IMR-90 (cell line): ENCODE measurements at regions not wholly inside any gene's neighbourhood (a gene's known extent, or its start where the extent isn't known, plus 50 kb on each side); places are given as distances from the start of the nearest gene placed in this dataset.

Source experiments
- ATAC-seq: fragments of 200-7000 bp; cut with Tn5 transposase; 2 replicates; pipeline ENCODE4 v1.9.1; 2020; ENCODE audit warnings: low read depth, mild to moderate bottlenecking, moderate library complexity
- BruUV-seq: library from RNA; stranded (reverse); fragments of 400-500 nt; replicated peaks from 2 replicates; lab custom pipeline; 2021; lab: Mats Ljungman, UMichigan
- CTCF ChIA-PET: fragments of 300-600 bp; formaldehyde crosslinking; extraction: SDS; loops from one replicate; lab custom pipeline; 2021; ENCODE audit warnings: antibody characterized with exemption; lab: Yijun Ruan, JAX
- POLR2A ChIA-PET: fragments of 300-600 bp; sonication (Branson Sonifier 250); formaldehyde crosslinking; loops from one replicate; lab custom pipeline; 2022; ENCODE audit warnings: antibody characterized with exemption; ENCODE audit not compliant: unreplicated experiment; lab: Charles Lee
- DNase-seq: peaks from one replicate; pipeline ENCODE4 v3.0.0; 2013
- H2AFZ ChIP-seq: replicated peaks from 2 replicates; pipeline ENCODE3; 2013; ENCODE audit warnings: low read length, mild to moderate bottlenecking; ENCODE audit not compliant: poor library complexity
- H2AK5ac ChIP-seq: 2 replicates; pipeline ENCODE4 v1.6.1; 2013; ENCODE audit warnings: low read depth, low read length, inconsistent platforms
- H2AK9ac ChIP-seq: replicated peaks from 2 replicates; pipeline ENCODE3; 2013; ENCODE audit warnings: mild to moderate bottlenecking, low read depth, low read length, moderate library complexity; ENCODE audit not compliant: poor library complexity
- H2BK120ac ChIP-seq: 2 replicates; pipeline ENCODE4 v1.6.1; 2013; ENCODE audit warnings: low read depth, low read length, inconsistent platforms
- H2BK15ac ChIP-seq: 3 replicates; pipeline ENCODE4 v1.6.1; 2013; ENCODE audit warnings: low read depth, low read length, inconsistent platforms
- H2BK20ac ChIP-seq: 2 replicates; pipeline ENCODE4 v1.6.1; 2013; ENCODE audit warnings: low read depth, mild to moderate bottlenecking, inconsistent platforms, low read length, moderate library complexity
- H2BK5ac ChIP-seq: 2 replicates; pipeline ENCODE4 v1.6.1; 2013; ENCODE audit warnings: mild to moderate bottlenecking, low read depth, low read length, inconsistent platforms; ENCODE audit not compliant: poor library complexity, severe bottlenecking
- H3K14ac ChIP-seq: replicated peaks from 2 replicates; pipeline ENCODE4 v1.6.1; 2013; ENCODE audit warnings: low read depth, low read length, inconsistent platforms
- H3K18ac ChIP-seq: 2 replicates; pipeline ENCODE4 v1.6.1; 2013; ENCODE audit warnings: low read depth, low read length, control low read depth
- H3K23ac ChIP-seq: 2 replicates; pipeline ENCODE4 v1.6.1; 2013; ENCODE audit warnings: low read depth, low read length, inconsistent platforms
- H3K27ac ChIP-seq: 2 replicates; pipeline ENCODE4 v1.5.1; 2013; ENCODE audit warnings: mild to moderate bottlenecking, control low read depth, low read length; ENCODE audit not compliant: insufficient read depth
- H3K27me3 ChIP-seq: 2 replicates; pipeline ENCODE4 v1.6.1; 2013; ENCODE audit warnings: low read length; ENCODE audit not compliant: control insufficient read depth, insufficient read depth
- H3K36me3 ChIP-seq: 2 replicates; pipeline ENCODE4 v1.6.1; 2013; ENCODE audit warnings: low read length, mixed read lengths; ENCODE audit not compliant: control insufficient read depth, insufficient read depth
- H3K4ac ChIP-seq: 2 replicates; pipeline ENCODE4 v1.6.1; 2013; ENCODE audit warnings: low read depth, low read length, inconsistent platforms
- H3K4me1 ChIP-seq: 2 replicates; pipeline ENCODE4 v1.6.1; 2013; ENCODE audit warnings: low read length, mixed read lengths; ENCODE audit not compliant: control insufficient read depth, insufficient read depth
- H3K4me2 ChIP-seq: 2 replicates; pipeline ENCODE4 v1.6.1; 2013; ENCODE audit warnings: low read depth, mild to moderate bottlenecking, control low read depth, low read length, moderate library complexity
- H3K4me3 ChIP-seq: 2 replicates; pipeline ENCODE4 v1.5.1; 2013; ENCODE audit warnings: low read depth, mild to moderate bottlenecking, control low read depth, low read length, moderate library complexity; ENCODE audit not compliant: insufficient read depth
- H3K56ac ChIP-seq: 2 replicates; pipeline ENCODE4 v1.6.1; 2013; ENCODE audit warnings: low read length, inconsistent platforms; ENCODE audit not compliant: insufficient read depth; ENCODE audit errors: extremely low read depth
- H3K79me1 ChIP-seq, 2 experiments: 2 replicates each; pipeline ENCODE4 v1.6.1; 2013; ENCODE audit warnings: low read length in 2 of 2, inconsistent platforms in 1 of 2, low read depth in 1 of 2
- H3K9ac ChIP-seq: 2 replicates; pipeline ENCODE4 v1.6.1; 2013; ENCODE audit warnings: low read depth, low read length, control low read depth
- H3K9me1 ChIP-seq: 2 replicates; pipeline ENCODE4 v1.6.1; 2013; ENCODE audit warnings: low read length, inconsistent platforms; ENCODE audit not compliant: insufficient read depth
- H3K9me3 ChIP-seq: 2 replicates; pipeline ENCODE4 v1.6.1; 2013; ENCODE audit warnings: low read length; ENCODE audit not compliant: control insufficient read depth, insufficient read depth
- H4K20me1 ChIP-seq: 2 replicates; pipeline ENCODE4 v1.6.1; 2013; ENCODE audit warnings: low read length, inconsistent platforms; ENCODE audit not compliant: insufficient read depth
- H4K5ac ChIP-seq: 2 replicates; pipeline ENCODE4 v1.6.1; 2013; ENCODE audit warnings: mild to moderate bottlenecking, low read depth, low read length, control low read depth
- H4K8ac ChIP-seq, 2 experiments: 2 replicates each; pipeline ENCODE4 v1.6.1; 2013; ENCODE audit warnings: low read depth in 2 of 2, low read length in 2 of 2, control low read depth in 1 of 2, inconsistent platforms in 1 of 2
- H4K91ac ChIP-seq: 2 replicates; pipeline ENCODE4 v1.6.1; 2013; ENCODE audit warnings: low read depth, low read length, inconsistent platforms; ENCODE audit not compliant: insufficient read depth
- FOS ChIP-seq: fragments of 150-350 bp; IDR thresholded peaks from 2 replicates; pipeline ENCODE4 v1.6.1; 2016; ENCODE audit warnings: low read depth, low read length
- MAFK ChIP-seq: IDR thresholded peaks from 2 replicates; pipeline ENCODE4 v1.6.1; 2012; ENCODE audit warnings: low read depth, low read length, improper control_type of control experiment
- MXI1 ChIP-seq: IDR thresholded peaks from 2 replicates; pipeline ENCODE4 v1.6.1; 2012; ENCODE audit warnings: low read depth, mild to moderate bottlenecking, low read length, moderate library complexity, borderline replicate concordance
- RAD21 ChIP-seq: IDR thresholded peaks from 2 replicates; pipeline ENCODE4 v1.6.1; 2012; ENCODE audit warnings: low read length, improper control_type of control experiment
- RCOR1 ChIP-seq: IDR thresholded peaks from 2 replicates; pipeline ENCODE4 v1.6.1; 2012; ENCODE audit warnings: mild to moderate bottlenecking, low read length, improper control_type of control experiment; ENCODE audit not compliant: insufficient replicate concordance
- WGBS, 2 experiments: methylation state at CpG; one replicate each; pipeline versions ENCODE4 v1.1.5 to v1.1.7; 2013; ENCODE audit warnings: missing lambda C conversion rate in 2 of 2; ENCODE audit not compliant: insufficient read length in 1 of 2; ENCODE audit errors: extremely low coverage in 2 of 2; 5-methylcytosine and 5-hydroxymethylcytosine counted together
- dilution Hi-C: fragments of 300-500 bp; cut with HindIII; formaldehyde crosslinking; loops from one replicate; pipeline ENCODE4 v1.14.3; 2018; ENCODE audit warnings: low sequenced_read_pairs; ENCODE audit not compliant: unreplicated experiment
- in situ Hi-C: fragments of 300-500 bp; cut with MboI; formaldehyde crosslinking; loops from 3 replicates; pipeline ENCODE4 v1.14.3; 2019; ENCODE audit warnings: low sequenced_read_pairs, inconsistent platforms, mixed read lengths
- intact Hi-C: fragments of 100-400 bp; cut with micrococcal nuclease; formaldehyde crosslinking; loops from 2 replicates; pipeline ENCODE4 v1.10.0; 2022

DNA sequence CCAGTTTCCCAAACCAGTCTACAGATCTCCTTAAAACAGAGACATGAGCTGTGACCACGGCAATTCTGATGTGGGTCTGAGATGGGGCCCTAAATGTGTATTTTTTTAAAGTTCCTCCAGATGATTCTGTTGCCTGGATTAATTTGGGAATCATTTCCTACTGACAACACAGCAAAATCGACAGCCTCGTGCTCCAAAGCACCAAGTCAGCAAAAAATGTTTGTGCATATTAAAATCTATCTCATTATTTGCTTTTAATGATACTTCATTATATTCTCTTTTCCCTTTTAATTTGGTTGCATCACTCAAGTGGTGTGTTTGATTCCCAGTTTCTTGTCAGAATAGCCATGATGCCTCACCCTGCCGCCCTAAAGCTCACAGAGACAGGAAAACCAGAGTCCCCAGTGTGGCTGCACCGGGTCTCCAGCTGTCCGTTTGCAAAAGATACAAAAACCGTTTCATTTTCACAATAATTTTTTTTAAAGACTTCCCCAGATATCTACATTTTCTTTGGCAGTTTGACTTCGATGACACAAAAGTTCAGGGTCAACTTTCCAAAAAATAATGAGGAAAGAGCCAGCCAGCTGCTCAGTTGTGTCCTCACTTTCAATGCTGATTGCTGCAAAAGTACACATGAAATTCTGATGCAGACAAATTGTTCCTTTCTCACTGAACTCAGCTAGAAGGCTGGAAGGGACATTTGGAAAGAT is 443.2 kb upstream of the ID2 start:
- POLR2A ChIA-PET, result no interaction called here
- no peak overlapping the region for H4K8ac ChIP-seq
- H3K4me2 ChIP-seq, result no peak overlapping the region
- H2BK20ac ChIP-seq, result no peak overlapping the region
- H3K18ac ChIP-seq, result no peak overlapping the region
- no peak overlapping the region for H3K4ac ChIP-seq
- H4K20me1 ChIP-seq, result no peaks in the 10 kb centered on the region
- no peak overlapping the region for H4K5ac ChIP-seq
- no peak overlapping the region for H2BK5ac ChIP-seq
- no peak overlapping the region for H2BK15ac ChIP-seq
- H3K23ac ChIP-seq, result no peak overlapping the region
- H3K4me1 ChIP-seq, result no peaks in the 10 kb centered on the region; the same call in 1 of the 2 replicates
- intact Hi-C loops, result no loop called here
- H3K9ac ChIP-seq, result no peak overlapping the region
- CTCF ChIA-PET, result interaction anchor here (1.2 kb wide), 1 partner anchor 10 kb away, joined by 4 read pairs; no protein-coding TSS in a partner anchor
- H3K36me3 ChIP-seq, result no peaks in the 10 kb centered on the region
- H3K14ac ChIP-seq, result no peak overlapping the region
- H3K27ac ChIP-seq, result no peak overlapping the region
- H3K9me1 ChIP-seq, result no peaks in the 10 kb centered on the region
- peaks cover 5% of the 10 kb centered on the region; the same call in 1 of the 2 replicates for H3K27me3 ChIP-seq
- no peak overlapping the region for H3K56ac ChIP-seq
- BruUV-seq, result no TSS peak
- dilution Hi-C loops, result no loop called here
- in situ Hi-C loops, result no loop called here
- ATAC-seq (no peak), DNase-seq (no peak)
- H2BK120ac ChIP-seq, result no peak overlapping the region
- H3K9me3 ChIP-seq, result peaks cover 4% of the 10 kb centered on the region
- no peaks in the 10 kb centered on the region for H3K79me1 ChIP-seq
- H3K4me3 ChIP-seq, result no peak overlapping the region
- no peak overlapping the region for H4K91ac ChIP-seq
- TF ChIP-seq FOS, result no peak
- TF ChIP-seq MAFK, result peak; percentile 84
- no peak for TF ChIP-seq MXI1
- no peak for TF ChIP-seq RCOR1
- no peak for TF ChIP-seq RAD21
- no peak overlapping the region for H2AK9ac ChIP-seq
- H2AK5ac ChIP-seq, result no peak overlapping the region
- no peak overlapping the region for H2AFZ ChIP-seq
- WGBS, 2 experiments, result 75% methylated on average over 2 of the region's 8 CpGs; no CpG with 5 or more reads in 1 of the 2 experiments
